DMS 273 (cell line): ENCODE measurements at regions not wholly inside any gene's neighbourhood (a gene's known extent, or its start where the extent isn't known, plus 50 kb on each side); places are given as distances from the start of the nearest gene placed in this dataset.

Source experiments
- DNase-seq: peaks from one replicate; lab custom pipeline; 2025; ENCODE audit not compliant: unreplicated experiment; lab: John Stamatoyannopoulos, UW

GRCh38 chr7:121810831-121811672 lies 61.9 kb upstream of the PTPRZ1 start:
- DNase-seq: no peak

DNA sequence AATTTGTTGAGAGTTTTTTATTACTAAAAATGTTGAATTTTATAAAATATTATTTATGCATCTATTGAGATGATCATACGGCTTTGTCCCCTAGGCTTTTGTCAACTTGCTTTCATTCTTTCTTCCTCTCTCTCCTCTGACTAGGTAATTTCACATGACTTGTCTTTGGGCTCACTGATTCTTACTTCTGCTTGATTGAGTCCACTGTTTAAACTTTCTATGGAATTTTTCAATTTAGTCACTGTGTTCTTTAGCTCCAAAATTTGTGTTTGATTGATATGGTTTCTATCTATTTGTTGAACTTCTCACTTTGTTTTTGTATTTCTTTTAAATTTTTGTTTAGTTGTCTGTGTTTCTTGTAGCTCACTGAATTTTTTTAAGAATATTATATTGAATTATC lies 65.9 kb upstream of the PTPRZ1 start:
- no peak for DNase-seq

DNA sequence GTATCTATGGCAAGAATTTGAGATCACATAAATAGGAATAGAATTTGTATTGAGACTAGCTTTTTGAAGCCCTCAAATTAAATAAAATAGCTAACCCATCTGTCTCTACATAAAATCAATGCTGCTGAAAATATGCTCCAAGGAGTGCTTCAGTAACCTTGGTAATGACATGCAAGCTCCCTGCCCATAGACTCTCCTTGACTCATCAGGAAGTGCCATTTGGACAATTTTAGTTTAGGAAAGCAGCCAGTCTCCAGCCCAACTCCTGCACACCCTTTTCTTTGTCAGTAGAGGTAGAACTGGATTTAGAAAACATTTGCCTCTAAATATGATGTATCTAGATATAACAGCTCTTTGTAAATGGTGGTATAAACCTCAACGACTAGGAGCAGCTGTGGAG lies 69.9 kb upstream of the PTPRZ1 start:
- DNase-seq: peak; percentile 22

GRCh38 chr7:121800916-121801675 lies 71.9 kb upstream of the PTPRZ1 start:
- DNase-seq: no peak

- DNase-seq: no peak
Measured at GRCh38 chr7:121798896-121799295, 74.1 kb upstream of the PTPRZ1 start.

GRCh38 chr7:121798453-121798840 lies 74.5 kb upstream of the PTPRZ1 start:
- DNase-seq: no peak

- no peak for DNase-seq
Measured at GRCh38 chr7:121797657-121798452, 75.1 kb upstream of the PTPRZ1 start.

DNA sequence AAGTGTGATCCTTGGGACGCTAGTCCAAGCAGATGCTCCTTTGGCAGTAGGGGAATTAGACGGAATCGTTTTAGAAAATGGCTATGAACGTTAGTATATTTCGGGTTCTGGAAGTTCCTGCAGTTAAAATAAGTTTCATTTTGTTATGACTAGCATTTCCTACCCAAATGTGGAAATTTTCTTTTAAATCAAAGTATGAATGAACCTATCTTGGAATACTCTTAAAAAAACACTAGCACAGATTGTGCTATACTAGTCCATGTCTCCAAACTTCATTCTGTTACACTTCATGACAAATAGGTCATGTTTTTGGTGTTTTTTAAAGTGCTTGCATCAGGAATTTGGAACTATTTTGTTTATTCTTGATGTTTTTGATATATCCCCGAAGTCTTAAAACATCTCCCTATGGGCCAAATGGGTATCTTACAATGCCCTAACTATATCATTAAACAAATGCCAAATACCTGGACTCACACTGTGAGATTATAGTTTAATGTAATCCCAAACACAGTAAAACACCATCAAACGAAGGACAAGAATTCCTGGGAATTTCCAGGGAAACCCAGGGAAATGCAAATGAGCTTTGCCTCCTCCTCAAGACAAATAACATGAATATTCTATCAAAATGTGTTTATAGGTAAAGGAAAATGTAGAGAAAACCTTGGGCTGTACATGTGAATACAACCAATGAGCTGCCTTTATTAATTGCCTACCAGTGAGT lies 75.9 kb upstream of the PTPRZ1 start:
- no peak for DNase-seq

DNA sequence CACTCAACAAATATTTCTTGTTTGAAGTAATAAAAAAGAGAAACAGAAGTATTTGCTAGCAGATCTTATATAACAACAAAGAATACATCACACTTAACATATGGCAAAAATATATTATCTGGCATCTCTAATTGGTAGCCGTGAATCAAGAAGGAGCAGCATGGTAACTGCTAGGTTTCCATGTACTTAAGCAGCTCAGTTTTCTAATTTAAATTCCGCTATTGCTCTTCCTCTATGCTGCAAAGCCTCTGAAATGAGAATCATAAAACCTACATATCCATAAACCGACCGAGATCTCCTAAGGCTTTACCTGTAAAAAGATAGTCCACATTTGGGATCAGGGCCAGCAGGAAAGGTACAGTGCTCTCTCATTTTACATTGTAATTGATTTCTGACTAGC lies 76.6 kb upstream of the PTPRZ1 start:
- DNase-seq: no peak

GRCh38 chr7:121795736-121796135 lies 77.2 kb upstream of the PTPRZ1 start:
- no peak for DNase-seq

GRCh38 chr7:121793716-121794115 lies 79.2 kb upstream of the PTPRZ1 start:
- peak; percentile 10 for DNase-seq

DNA sequence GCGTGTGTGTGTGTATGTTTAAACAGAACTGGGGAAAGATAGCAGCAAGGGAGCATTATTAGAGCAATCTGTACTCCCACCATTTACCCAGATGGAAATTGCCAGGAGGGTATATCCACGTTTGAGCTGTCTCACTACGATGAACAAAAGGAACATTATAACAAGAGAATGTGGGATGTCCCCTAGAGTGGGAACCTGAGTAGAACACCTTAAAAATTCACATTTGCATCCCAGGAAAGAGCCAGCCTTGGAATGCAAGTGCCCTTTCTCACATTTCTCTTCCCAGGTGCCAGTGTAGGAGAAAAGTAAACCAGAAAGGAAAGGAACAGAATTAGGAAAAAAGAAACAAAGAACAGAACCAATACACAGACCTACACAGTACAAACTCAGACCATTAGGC lies 95.3 kb upstream of the PTPRZ1 start:
- no peak for DNase-seq

DNA sequence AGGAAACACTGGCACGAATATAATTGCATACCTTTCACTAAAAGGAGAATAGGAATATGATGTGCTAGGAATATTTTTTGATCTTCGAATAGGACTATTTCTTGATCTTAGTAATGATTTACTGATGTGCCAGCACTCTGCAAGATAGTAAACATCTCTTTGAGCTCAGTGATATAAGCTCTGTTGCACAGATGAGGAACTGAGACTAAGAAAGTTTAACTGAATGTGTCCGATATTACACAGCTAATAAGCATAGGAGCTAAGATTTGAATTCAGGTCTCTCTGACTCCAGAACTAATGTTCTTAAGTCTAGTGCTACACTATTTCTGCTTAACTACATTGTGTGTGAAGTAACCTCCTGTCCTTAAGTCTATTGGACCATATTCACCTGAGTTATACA lies 98.4 kb upstream of the PTPRZ1 start:
- DNase-seq: no peak

DNA sequence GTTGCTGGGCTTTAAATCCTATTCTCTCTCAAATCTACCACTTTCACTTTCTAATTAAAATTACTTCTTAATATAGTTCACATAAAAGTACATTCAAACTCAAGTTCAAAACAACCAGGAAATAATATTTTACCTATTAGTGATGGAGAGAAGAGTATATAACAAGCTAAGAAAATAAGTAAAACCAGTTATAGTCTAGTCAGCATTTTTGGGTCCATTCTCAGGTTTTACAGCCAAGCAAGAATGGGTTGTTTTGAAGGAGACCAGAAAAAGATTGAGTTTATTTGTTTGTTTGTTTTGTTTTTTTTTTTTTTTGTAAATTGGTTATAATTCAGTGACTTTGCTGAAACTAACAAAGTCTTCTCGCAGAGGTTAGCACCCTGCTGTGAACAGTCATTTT lies 106.3 kb upstream of the PTPRZ1 start:
- no peak for DNase-seq

DNA sequence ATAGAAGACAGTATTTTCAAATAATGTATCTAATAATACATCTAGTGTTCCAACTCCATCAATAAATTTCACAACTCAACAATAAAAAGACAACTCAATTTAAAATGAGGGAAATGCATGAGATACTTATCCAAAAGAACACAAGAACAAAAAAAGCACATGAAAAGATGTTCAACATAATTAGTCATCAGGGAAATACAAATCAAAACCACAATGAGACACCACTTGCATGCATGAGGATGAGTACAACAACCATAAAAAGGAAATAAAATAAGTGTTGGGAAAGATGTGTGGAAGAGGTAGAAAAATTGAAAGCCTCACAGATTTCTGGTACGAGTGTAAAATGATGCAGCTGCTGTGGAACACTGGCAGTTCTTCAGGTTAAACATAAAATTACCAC lies 111.6 kb upstream of the PTPRZ1 start:
- DNase-seq: no peak

DNA sequence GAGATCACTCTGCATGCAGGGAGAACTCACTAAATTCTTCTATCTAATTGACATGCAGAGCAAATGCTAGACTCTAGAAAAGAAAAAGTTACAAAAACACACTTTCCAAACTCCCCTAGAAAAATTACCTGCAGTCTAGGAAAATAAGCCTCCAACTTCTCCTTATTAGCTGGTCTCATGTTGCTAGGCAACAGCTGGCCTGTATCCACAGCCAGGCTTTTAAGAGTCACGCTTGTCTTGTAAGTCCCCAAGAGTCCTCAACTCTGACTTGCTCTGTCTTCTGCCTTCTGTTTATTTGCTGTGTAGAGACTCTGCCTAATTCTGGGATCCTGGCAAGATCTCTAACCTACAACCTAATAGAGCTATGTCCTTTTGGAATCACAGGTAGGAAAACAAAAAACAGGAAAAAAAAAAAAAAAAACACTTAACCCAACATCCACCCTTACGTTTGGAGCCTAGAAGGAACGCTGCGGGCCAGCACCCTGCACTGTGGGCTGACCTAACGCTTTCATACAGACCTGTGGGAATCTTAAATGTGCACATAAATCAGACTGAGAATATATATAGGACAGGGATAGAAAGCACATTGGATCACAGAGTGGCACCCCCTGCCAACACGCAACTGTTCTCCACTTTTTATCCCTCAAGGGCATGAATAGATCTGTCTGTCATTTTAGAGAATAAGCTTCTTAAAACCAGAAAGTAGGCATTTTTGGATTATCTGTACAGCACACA lies 117.0 kb upstream of the PTPRZ1 start:
- peak; percentile 90 for DNase-seq

DNA sequence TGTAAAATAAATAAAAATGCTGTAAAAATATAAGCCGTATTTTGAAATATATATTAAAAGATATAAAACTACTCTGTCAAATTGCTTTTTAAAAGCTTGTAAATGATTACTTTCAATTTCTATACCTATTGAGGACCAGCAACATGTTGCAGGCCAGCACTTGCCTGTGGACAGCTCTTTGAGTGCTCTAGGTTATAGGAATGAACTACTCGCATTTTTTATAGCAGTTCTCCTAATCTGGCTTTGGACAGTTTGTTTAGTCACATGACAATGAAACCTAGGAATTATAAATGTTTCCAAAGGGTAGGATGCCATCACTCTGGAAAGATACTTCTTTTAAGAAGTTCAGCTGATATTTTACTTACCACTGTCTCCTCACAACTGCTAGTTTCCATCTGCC lies 117.7 kb upstream of the PTPRZ1 start:
- no peak for DNase-seq

DNA sequence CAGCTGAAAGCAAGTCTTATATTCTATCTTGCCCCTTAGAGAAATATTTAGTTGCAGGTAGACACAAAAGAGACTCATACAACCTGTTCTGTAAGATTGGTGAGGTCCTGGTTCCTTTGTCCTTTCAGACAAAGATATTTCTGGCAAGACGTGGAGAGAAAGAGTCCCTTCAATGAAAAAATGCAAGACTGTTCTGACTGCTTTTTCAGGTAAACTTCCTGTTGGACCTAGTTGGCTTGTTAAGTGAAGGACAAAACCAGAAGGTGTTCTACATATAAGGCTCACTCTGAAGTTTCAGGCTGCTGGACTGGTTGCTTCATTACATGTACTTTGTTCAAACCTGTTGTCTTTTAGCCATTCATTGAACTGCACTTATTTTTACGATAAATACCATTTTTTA lies 119.0 kb upstream of the PTPRZ1 start:
- no peak for DNase-seq

GRCh38 chr7:121752706-121753105 lies 120.3 kb upstream of the PTPRZ1 start:
- peak; percentile 47 for DNase-seq

GRCh38 chr7:121748546-121748945 lies 124.4 kb upstream of the PTPRZ1 start:
- DNase-seq: no peak
